CD14-positive monocyte (primary cell): ENCODE measurements at regions not wholly inside any gene's neighbourhood (a gene's known extent, or its start where the extent isn't known, plus 50 kb on each side); places are given as distances from the start of the nearest gene placed in this dataset.

Experiments used
- DNase-seq, 3 donors: peaks; one replicate each; pipeline ENCODE4 v3.0.0-alpha.2; 2011 to 2022
- H2AFZ ChIP-seq: 2 replicates; pipeline ENCODE4 v1.6.0; 2012; ENCODE audit warnings: mild to moderate bottlenecking, low read depth, low read length, inconsistent platforms; ENCODE audit not compliant: insufficient read depth, poor library complexity, severe bottlenecking
- H3K27ac ChIP-seq, 2 donors: 1 replicate in 1 of 2; 2 replicates in 1 of 2; pipeline ENCODE4 v1.5.1; 2012 to 2013; ENCODE audit warnings: low read length in 2 of 2, control low read depth in 1 of 2, inconsistent platforms in 1 of 2, low read depth in 1 of 2, mild to moderate bottlenecking in 1 of 2
- H3K27me3 ChIP-seq, 2 donors: one replicate each; pipeline versions ENCODE4 v1.6.0 to v1.6.1; 2011 to 2013; ENCODE audit warnings: low read length in 2 of 2; ENCODE audit not compliant: control insufficient read depth in 2 of 2, insufficient read depth in 2 of 2
- H3K36me3 ChIP-seq, 2 donors: replicated peaks in 1 of 2; 1 replicate in 1 of 2; 2 replicates in 1 of 2; pipeline versions ENCODE4 v1.5.1 to v1.6.1; 2012 to 2013; ENCODE audit warnings: low read length in 2 of 2, control low read depth in 1 of 2, inconsistent platforms in 1 of 2, mild to moderate bottlenecking in 1 of 2; ENCODE audit not compliant: insufficient read depth in 2 of 2, control insufficient read depth in 1 of 2
- H3K4me1 ChIP-seq, 2 donors: 1 replicate in 1 of 2; 2 replicates in 1 of 2; pipeline versions ENCODE4 v1.5.1 to v1.6.1; 2012 to 2013; ENCODE audit warnings: low read length in 2 of 2, control low read depth in 1 of 2, inconsistent platforms in 1 of 2, mild to moderate bottlenecking in 1 of 2, moderate library complexity in 1 of 2; ENCODE audit not compliant: insufficient read depth in 2 of 2, control insufficient read depth in 1 of 2
- H3K4me2 ChIP-seq: replicated peaks from 2 replicates; pipeline ENCODE3; 2012; ENCODE audit warnings: low read length, moderate library complexity, mild to moderate bottlenecking; ENCODE audit not compliant: poor library complexity, severe bottlenecking; ENCODE audit errors: extremely low read depth
- H3K4me3 ChIP-seq, 3 experiments: fragments of 200-600 bp in 1 of 3; sonication (generic) in 1 of 3; replicated peaks in 1 of 3; 1 replicate in 2 of 3; 2 replicates in 1 of 3; pipeline ENCODE4 v1.5.1; 2011 to 2013; ENCODE audit warnings: low read length in 3 of 3, mild to moderate bottlenecking in 3 of 3, control low read depth in 2 of 3, low read depth in 2 of 3, inconsistent platforms in 1 of 3, moderate library complexity in 1 of 3
- H3K79me2 ChIP-seq: 2 replicates; pipeline ENCODE4 v1.6.0; 2012; ENCODE audit warnings: mild to moderate bottlenecking, control low read depth, inconsistent platforms, low read length, moderate library complexity; ENCODE audit not compliant: insufficient read depth
- H3K9ac ChIP-seq: 2 replicates; pipeline ENCODE4 v1.6.0; 2017; ENCODE audit warnings: low read length, mild to moderate bottlenecking; ENCODE audit not compliant: insufficient read depth, poor library complexity, severe bottlenecking
- H3K9me3 ChIP-seq, 2 donors: replicated peaks in 1 of 2; 1 replicate in 1 of 2; 2 replicates in 1 of 2; pipeline versions ENCODE4 v1.5.1 to v1.6.1; 2012 to 2013; ENCODE audit warnings: low read length in 2 of 2, control low read depth in 1 of 2; ENCODE audit not compliant: control insufficient read depth in 1 of 2, insufficient read depth in 1 of 2
- H4K20me1 ChIP-seq: 2 replicates; pipeline ENCODE4 v1.6.0; 2012; ENCODE audit warnings: mild to moderate bottlenecking, low read length, control low read depth, moderate library complexity; ENCODE audit not compliant: insufficient read depth
- H3K27ac Mint-ChIP-seq, 7 donors: one replicate each; pipeline ENCODE4 v1.8.0; 2020; ENCODE audit warnings: mild to moderate bottlenecking in 7 of 7, mixed read lengths in 7 of 7, moderate library complexity in 6 of 7, inconsistent platforms in 2 of 7
- H3K27me3 Mint-ChIP-seq, 3 donors: one replicate each; pipeline ENCODE4 v1.8.0; 2021 to 2022; ENCODE audit warnings: low read depth in 3 of 3, mild to moderate bottlenecking in 3 of 3, mixed read lengths in 3 of 3, moderate library complexity in 3 of 3, inconsistent platforms in 1 of 3
- H3K36me3 Mint-ChIP-seq, 2 donors: one replicate each; pipeline ENCODE4 v1.8.0; 2020; ENCODE audit warnings: mixed read lengths in 2 of 2, inconsistent platforms in 1 of 2, mild to moderate bottlenecking in 1 of 2
- H3K4me1 Mint-ChIP-seq: one replicate; pipeline ENCODE4 v1.8.0; 2020; ENCODE audit warnings: mild to moderate bottlenecking, mixed read lengths
- H3K4me3 Mint-ChIP-seq, 2 donors: one replicate each; pipeline ENCODE4 v1.8.0; 2020; ENCODE audit warnings: mild to moderate bottlenecking in 2 of 2, mixed read lengths in 2 of 2, moderate library complexity in 1 of 2
- H3K9me3 Mint-ChIP-seq, 7 donors: one replicate each; pipeline ENCODE4 v1.8.0; 2020 to 2022; ENCODE audit warnings: mixed read lengths in 7 of 7, mild to moderate bottlenecking in 6 of 7, moderate library complexity in 6 of 7, inconsistent platforms in 2 of 7
- WGBS: methylation state at CpG from one replicate; pipeline ENCODE4 v1.1.5; 2013; ENCODE audit warnings: missing lambda C conversion rate; ENCODE audit not compliant: insufficient coverage; 5-methylcytosine and 5-hydroxymethylcytosine counted together
- intact Hi-C, 2 donors: fragments of 100-400 bp; cut with micrococcal nuclease; formaldehyde crosslinking; loops; one replicate each; pipeline versions ENCODE4 v1.15.0 to v1.15.1; 2023
- TF ChIP-seq, protein P1 (sequence below): fragments of 200-600 bp; IDR thresholded peaks from one replicate; pipeline ENCODE4 v1.8.0; 2022; ENCODE audit warnings: antibody characterized with exemption, mild to moderate bottlenecking

DNA sequence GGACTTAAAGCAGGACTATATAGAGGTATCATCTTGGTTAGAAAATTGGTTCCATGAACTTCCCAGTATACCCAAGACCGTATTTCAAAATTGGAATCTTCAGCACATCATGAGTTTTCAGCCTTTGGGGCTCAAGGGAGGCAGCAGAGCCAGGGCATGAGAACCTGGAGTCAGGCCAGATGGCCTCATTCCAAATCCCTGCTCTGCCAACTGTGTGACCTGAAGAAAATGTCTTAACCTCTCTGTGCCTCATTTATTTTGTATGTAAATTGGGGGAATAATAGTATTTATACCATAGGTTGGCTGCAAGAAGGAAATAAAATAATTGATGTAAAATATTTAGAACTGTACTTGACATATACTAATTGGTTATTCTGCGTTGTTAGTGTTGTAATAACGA is 987.6 kb downstream of the TBC1D22A start:
- Histone ChIP-seq H3K9me3 (no peaks in the 10 kb centered on the region), H3K36me3 (no peaks in the 10 kb centered on the region), H3K4me3 (no peak overlapping the region), H3K27ac (no peak overlapping the region), H3K4me2 (no peak overlapping the region), H3K4me1 (no peaks in the 10 kb centered on the region), H3K9ac (no peak overlapping the region), H2AFZ (no peak overlapping the region), H3K27me3 (no peaks in the 10 kb centered on the region), H3K79me2 (no peaks in the 10 kb centered on the region), H4K20me1 (no peaks in the 10 kb centered on the region)
- no peaks in the 10 kb centered on the region for H3K36me3 Mint-ChIP-seq
- peaks cover 0 to 8% (median 2%) of the 10 kb centered on the region in 7 donors for H3K9me3 Mint-ChIP-seq
- no peak overlapping the region for H3K4me3 Mint-ChIP-seq
- intact Hi-C loops = no loop called here
- WGBS = no CpG with 5 or more reads among the region's 3 CpGs
- peaks cover 0 to 4% (median 2%) of the 10 kb centered on the region in 3 donors for H3K27me3 Mint-ChIP-seq
- no peak for DNase-seq
- H3K27ac Mint-ChIP-seq = no peak overlapping the region
- no peaks in the 10 kb centered on the region for H3K4me1 Mint-ChIP-seq
- TF ChIP-seq, protein P1, sequence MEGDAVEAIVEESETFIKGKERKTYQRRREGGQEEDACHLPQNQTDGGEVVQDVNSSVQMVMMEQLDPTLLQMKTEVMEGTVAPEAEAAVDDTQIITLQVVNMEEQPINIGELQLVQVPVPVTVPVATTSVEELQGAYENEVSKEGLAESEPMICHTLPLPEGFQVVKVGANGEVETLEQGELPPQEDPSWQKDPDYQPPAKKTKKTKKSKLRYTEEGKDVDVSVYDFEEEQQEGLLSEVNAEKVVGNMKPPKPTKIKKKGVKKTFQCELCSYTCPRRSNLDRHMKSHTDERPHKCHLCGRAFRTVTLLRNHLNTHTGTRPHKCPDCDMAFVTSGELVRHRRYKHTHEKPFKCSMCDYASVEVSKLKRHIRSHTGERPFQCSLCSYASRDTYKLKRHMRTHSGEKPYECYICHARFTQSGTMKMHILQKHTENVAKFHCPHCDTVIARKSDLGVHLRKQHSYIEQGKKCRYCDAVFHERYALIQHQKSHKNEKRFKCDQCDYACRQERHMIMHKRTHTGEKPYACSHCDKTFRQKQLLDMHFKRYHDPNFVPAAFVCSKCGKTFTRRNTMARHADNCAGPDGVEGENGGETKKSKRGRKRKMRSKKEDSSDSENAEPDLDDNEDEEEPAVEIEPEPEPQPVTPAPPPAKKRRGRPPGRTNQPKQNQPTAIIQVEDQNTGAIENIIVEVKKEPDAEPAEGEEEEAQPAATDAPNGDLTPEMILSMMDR = no peak

DNA sequence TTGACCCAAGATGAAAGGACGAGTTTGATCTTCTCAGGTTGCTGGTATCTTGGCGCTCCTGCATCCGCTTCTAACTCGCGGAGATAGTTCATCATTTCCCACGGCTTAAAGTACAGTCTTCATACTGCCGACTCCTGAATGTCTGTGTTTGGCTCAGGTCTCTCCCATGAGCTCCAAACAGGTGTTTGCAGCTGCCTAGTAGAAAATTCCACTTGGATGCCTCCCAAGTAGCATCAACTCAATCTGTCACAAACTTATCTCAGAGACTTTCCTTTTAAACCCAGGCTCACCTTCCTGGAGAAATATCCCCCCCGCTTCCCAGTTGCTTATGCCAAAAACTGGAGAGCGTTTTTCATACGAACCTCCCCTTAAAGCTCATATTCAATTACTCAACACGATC is 986.5 kb downstream of the TBC1D22A start:
- H3K36me3 ChIP-seq = no peaks in the 10 kb centered on the region
- Mint-ChIP-seq H3K27ac (no peak overlapping the region), H3K27me3 (peaks cover 0 to 7% (median 1%) of the 10 kb centered on the region in 3 donors), H3K4me1 (no peaks in the 10 kb centered on the region), H3K9me3 (peaks cover 0 to 8% (median 0%) of the 10 kb centered on the region in 7 donors), H3K4me3 (no peak overlapping the region), H3K36me3 (no peaks in the 10 kb centered on the region)
- DNase-seq = no peak
- H3K27ac ChIP-seq = no peak overlapping the region
- H3K27me3 ChIP-seq = no peaks in the 10 kb centered on the region
- TF ChIP-seq, protein P1 = no peak
- no peak overlapping the region for H2AFZ ChIP-seq
- H3K4me3 ChIP-seq = no peak overlapping the region
- no peaks in the 10 kb centered on the region for H3K9me3 ChIP-seq
- H3K4me1 ChIP-seq = no peaks in the 10 kb centered on the region
- no peaks in the 10 kb centered on the region for H3K79me2 ChIP-seq
- no peaks in the 10 kb centered on the region for H4K20me1 ChIP-seq
- intact Hi-C loops = no loop called here
- H3K9ac ChIP-seq = no peak overlapping the region
- H3K4me2 ChIP-seq = no peak overlapping the region
- 86% methylated on average over 10 of the region's 11 CpGs for WGBS
